ENCODE measurements at regions not wholly inside any gene's neighbourhood (a gene's known extent, or its start where the extent isn't known, plus 50 kb on each side); places are given as distances from the start of the nearest gene placed in this dataset.

GRCh38 chr3:73745526-73746191 is 120.9 kb upstream of the PDZRN3 start:
- Histone ChIP-seq H4K20me1 (ENCODE audit: insufficient read depth, low read depth, low read length) (no peaks in the 10 kb centered on the region), H3K9me3 (ENCODE audit: low read length) (no peaks in the 10 kb centered on the region), H3K36me3 (ENCODE audit: insufficient read depth, low read length) (no peaks in the 10 kb centered on the region)

DNA sequence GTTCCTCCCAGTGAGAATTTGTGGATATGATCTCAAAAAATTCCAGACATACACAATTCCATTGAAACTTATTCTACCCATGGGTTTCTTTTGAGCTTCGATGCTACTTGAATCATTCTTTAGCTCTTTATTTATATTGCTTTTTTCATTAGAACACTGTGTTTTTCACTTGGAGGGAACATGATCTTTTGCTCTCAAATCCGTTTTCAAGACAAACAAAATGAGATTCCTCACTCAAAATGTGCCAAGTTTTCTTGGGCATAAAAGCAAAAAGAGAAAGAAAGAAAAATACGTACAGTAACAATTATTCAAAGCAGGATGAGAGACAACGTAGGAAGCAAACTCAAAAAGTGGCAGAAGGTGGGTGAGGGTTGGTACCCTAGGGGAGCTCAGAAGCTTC is 118.8 kb upstream of the PDZRN3 start:
- Histone ChIP-seq H3K79me2 (ENCODE audit: low read length) (no peaks in the 10 kb centered on the region), H3K9me2 (replicated peaks; ENCODE audit: insufficient read depth, low read length) (0 out of 2 replicates have a peak, but pooled peaks cover 3% of the 10 kb centered on the region), H2AFZ (ENCODE audit: low read length) (no peak overlapping the region), H3K4me1 (ENCODE audit: low read length) (no peaks in the 10 kb centered on the region), H3K4me3 (ENCODE audit: low read length) (no peak overlapping the region), H3K27ac (ENCODE audit: low read length) (no peak overlapping the region), H3K9ac (ENCODE audit: low read length) (no peak overlapping the region), H3K36me3 (ENCODE audit: insufficient read depth, low read length) (no peaks in the 10 kb centered on the region), H3K4me2 (ENCODE audit: low read depth, low read length, poor library complexity, severe bottlenecking) (no peak overlapping the region), H4K20me1 (ENCODE audit: insufficient read depth, low read depth, low read length) (no peaks in the 10 kb centered on the region), H3K27me3 (ENCODE audit: low read length) (no peaks in the 10 kb centered on the region), H3K9me3 (ENCODE audit: low read length) (no peaks in the 10 kb centered on the region)
- DNase-seq = no peak

More at GRCh38 chr3:73745526-73746191, 120.9 kb upstream of the PDZRN3 start:
- no peak for DNase-seq
- 0 out of 2 replicates have a peak, but pooled peaks cover 6% of the 10 kb centered on the region for H3K9me2 ChIP-seq (replicated peaks; ENCODE audit: insufficient read depth, low read length)
- no peak overlapping the region for H2AFZ ChIP-seq (ENCODE audit: low read length)
- no peaks in the 10 kb centered on the region for H3K27me3 ChIP-seq (ENCODE audit: low read length)
- no peak overlapping the region for H3K9ac ChIP-seq (ENCODE audit: low read length)
- H3K27ac ChIP-seq (ENCODE audit: low read length) = no peak overlapping the region
- no peak overlapping the region for H3K4me3 ChIP-seq (ENCODE audit: low read length)
- H3K79me2 ChIP-seq (ENCODE audit: low read length) = no peaks in the 10 kb centered on the region
- no peaks in the 10 kb centered on the region for H3K4me1 ChIP-seq (ENCODE audit: low read length)
- H3K4me2 ChIP-seq (ENCODE audit: low read depth, low read length, poor library complexity, severe bottlenecking) = no peak overlapping the region

DNA sequence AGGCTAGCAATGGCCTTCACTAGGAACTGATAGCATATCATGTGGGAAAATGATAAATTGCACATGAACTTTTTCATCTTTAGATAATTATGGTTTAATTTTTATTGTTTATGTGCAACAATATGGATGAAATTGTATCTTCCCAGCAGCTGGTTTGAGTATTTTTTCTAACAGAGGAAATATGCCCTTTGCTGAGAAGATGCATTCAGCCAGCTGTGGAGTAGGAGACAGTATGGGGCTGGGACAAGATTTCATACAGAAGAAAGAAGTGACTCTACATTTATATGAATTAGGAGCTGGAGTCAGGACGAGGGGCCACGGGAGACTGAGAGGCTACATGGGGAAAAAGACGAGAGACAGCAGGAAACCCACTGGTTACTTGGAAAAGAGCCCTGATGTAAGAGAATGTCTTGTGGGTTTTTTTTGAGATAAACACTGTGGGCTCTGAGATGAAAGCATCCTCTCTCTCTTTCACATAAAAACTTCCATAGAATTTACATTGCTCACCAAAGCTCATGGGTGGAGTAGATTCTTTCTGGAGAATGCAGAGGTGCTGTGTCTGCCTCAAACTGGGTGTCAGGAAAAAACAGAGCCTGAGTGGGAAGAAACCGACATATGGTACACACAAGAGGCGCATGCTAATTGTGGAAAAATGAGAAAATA is 115.2 kb upstream of the PDZRN3 start:
- H4K20me1 ChIP-seq (ENCODE audit: insufficient read depth, low read depth, low read length) = no peaks in the 10 kb centered on the region
- no peaks in the 10 kb centered on the region for H3K9me3 ChIP-seq (ENCODE audit: low read length)
- no peak for DNase-seq
- H3K4me1 ChIP-seq (ENCODE audit: low read length) = no peaks in the 10 kb centered on the region
- no peak overlapping the region for H3K27ac ChIP-seq (ENCODE audit: low read length)
- H3K79me2 ChIP-seq (ENCODE audit: low read length) = no peaks in the 10 kb centered on the region
- no peak overlapping the region for H3K4me3 ChIP-seq (ENCODE audit: low read length)
- no peak overlapping the region for H3K4me2 ChIP-seq (ENCODE audit: low read depth, low read length, poor library complexity, severe bottlenecking)
- no peak overlapping the region for H3K9ac ChIP-seq (ENCODE audit: low read length)
- H3K27me3 ChIP-seq (ENCODE audit: low read length) = no peaks in the 10 kb centered on the region
- H3K36me3 ChIP-seq (ENCODE audit: insufficient read depth, low read length) = no peaks in the 10 kb centered on the region
- no peak overlapping the region for H2AFZ ChIP-seq (ENCODE audit: low read length)
- H3K9me2 ChIP-seq (replicated peaks; ENCODE audit: insufficient read depth, low read length) = no peaks in the 10 kb centered on the region

DNA sequence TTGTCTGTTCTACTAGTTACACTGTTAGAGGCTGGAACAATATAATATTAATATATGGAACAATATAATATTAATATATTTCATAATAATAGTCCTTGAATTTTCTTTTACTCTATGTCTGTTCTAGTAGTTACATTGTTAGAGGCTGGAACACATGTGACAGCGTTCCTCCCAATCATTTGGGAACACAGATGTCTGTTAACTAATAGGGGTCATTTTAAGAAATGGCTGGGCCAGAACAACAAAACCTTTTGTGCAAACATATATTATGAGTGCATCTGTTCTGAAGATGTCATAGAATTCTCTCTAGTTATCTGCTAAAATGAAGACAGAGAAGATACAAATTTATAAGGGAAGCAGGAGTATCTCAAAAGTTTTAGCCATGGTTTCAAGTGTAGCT is 114.0 kb upstream of the PDZRN3 start:
- no peaks in the 10 kb centered on the region for H3K79me2 ChIP-seq (ENCODE audit: low read length)
- H2AFZ ChIP-seq (ENCODE audit: low read length) = no peak overlapping the region
- H4K20me1 ChIP-seq (ENCODE audit: insufficient read depth, low read depth, low read length) = no peaks in the 10 kb centered on the region
- no peaks in the 10 kb centered on the region for H3K9me3 ChIP-seq (ENCODE audit: low read length)
- H3K4me3 ChIP-seq (ENCODE audit: low read length) = no peak overlapping the region
- no peak overlapping the region for H3K4me2 ChIP-seq (ENCODE audit: low read depth, low read length, poor library complexity, severe bottlenecking)
- no peak for DNase-seq
- H3K27ac ChIP-seq (ENCODE audit: low read length) = no peak overlapping the region
- H3K4me1 ChIP-seq (ENCODE audit: low read length) = no peaks in the 10 kb centered on the region
- no peaks in the 10 kb centered on the region for H3K27me3 ChIP-seq (ENCODE audit: low read length)
- no peaks in the 10 kb centered on the region for H3K36me3 ChIP-seq (ENCODE audit: insufficient read depth, low read length)
- no peak overlapping the region for H3K9ac ChIP-seq (ENCODE audit: low read length)
- H3K9me2 ChIP-seq (replicated peaks; ENCODE audit: insufficient read depth, low read length) = no peaks in the 10 kb centered on the region

DNA sequence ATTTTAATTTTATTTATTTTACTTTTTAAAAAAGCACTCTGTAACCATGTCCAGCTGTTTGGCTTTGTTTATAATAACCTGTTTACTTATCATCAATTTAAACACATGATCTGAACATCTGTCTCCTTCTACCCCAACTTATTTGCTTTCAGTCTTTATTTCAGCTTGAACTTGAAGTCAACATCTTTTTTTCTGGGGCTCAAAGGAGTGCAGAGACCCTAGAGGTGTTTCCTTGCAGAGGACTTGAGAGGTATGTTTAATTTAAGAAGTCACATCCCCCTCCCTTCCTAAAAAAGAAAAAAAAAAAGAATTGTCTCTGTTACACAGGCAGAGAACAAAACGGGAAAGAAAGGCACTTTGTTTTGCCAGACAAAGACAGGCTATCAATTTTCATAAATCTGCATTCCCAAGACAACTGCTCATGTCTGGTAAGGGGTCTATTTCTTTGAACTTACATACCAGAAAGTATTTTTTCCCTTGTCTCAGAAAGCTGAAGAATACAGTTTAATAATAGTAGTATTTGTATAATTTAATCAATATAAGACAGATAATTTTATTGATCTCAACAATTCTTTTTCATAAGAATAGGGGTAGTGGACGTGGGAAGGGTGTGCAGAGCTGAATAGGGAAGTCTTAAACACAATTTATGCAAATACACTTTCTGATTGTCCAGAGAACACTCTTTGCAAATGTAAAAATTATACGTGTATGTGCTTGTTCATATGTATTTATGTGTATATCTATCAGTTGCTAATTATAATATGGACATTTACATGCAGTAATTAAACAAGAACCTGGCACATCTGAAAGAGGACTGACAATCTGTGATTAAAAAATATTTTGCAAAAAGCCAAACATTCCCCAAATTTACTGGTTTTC is 109.7 kb upstream of the PDZRN3 start:
- H2AFZ ChIP-seq (ENCODE audit: low read length) = no peak overlapping the region
- no peaks in the 10 kb centered on the region for H3K36me3 ChIP-seq (ENCODE audit: insufficient read depth, low read length)
- no peak overlapping the region for H3K4me2 ChIP-seq (ENCODE audit: low read depth, low read length, poor library complexity, severe bottlenecking)
- no peaks in the 10 kb centered on the region for H3K79me2 ChIP-seq (ENCODE audit: low read length)
- no peak overlapping the region for H3K27ac ChIP-seq (ENCODE audit: low read length)
- H3K27me3 ChIP-seq (ENCODE audit: low read length) = no peaks in the 10 kb centered on the region
- no peak overlapping the region for H3K9ac ChIP-seq (ENCODE audit: low read length)
- H3K9me3 ChIP-seq (ENCODE audit: low read length) = no peaks in the 10 kb centered on the region
- H3K4me1 ChIP-seq (ENCODE audit: low read length) = no peaks in the 10 kb centered on the region
- H3K9me2 ChIP-seq (replicated peaks; ENCODE audit: insufficient read depth, low read length) = no peaks in the 10 kb centered on the region
- DNase-seq = no peak
- H4K20me1 ChIP-seq (ENCODE audit: insufficient read depth, low read depth, low read length) = no peaks in the 10 kb centered on the region
- H3K4me3 ChIP-seq (ENCODE audit: low read length) = no peak overlapping the region

DNA sequence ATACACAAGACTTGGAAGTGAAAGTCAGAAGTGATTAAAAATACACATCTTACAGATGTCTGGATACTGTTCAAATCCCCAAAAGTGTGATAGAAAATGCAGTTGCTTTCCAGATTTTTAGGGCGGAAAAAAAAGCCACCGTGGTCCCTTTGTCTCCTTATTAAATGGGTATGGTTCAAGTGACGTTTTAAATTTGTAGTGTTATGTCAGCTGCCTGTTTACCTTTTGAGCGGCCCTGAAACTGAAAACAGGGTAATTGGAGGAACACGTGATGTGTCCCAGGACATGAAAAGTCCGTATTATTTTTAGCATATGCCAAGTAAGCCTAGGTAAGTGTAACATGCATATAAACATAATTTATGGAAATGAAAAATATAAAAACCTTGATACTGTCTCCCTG is 109.0 kb upstream of the PDZRN3 start:
- Histone ChIP-seq H3K4me1 (ENCODE audit: low read length) (no peaks in the 10 kb centered on the region), H3K9me3 (ENCODE audit: low read length) (no peaks in the 10 kb centered on the region), H2AFZ (ENCODE audit: low read length) (no peak overlapping the region), H3K4me2 (ENCODE audit: low read depth, low read length, poor library complexity, severe bottlenecking) (no peak overlapping the region), H3K4me3 (ENCODE audit: low read length) (no peak overlapping the region), H3K9me2 (replicated peaks; ENCODE audit: insufficient read depth, low read length) (no peaks in the 10 kb centered on the region), H3K27ac (ENCODE audit: low read length) (no peak overlapping the region), H3K27me3 (ENCODE audit: low read length) (no peaks in the 10 kb centered on the region), H3K9ac (ENCODE audit: low read length) (no peak overlapping the region), H3K36me3 (ENCODE audit: insufficient read depth, low read length) (no peaks in the 10 kb centered on the region), H3K79me2 (ENCODE audit: low read length) (no peaks in the 10 kb centered on the region), H4K20me1 (ENCODE audit: insufficient read depth, low read depth, low read length) (no peaks in the 10 kb centered on the region)
- no peak for DNase-seq

DNA sequence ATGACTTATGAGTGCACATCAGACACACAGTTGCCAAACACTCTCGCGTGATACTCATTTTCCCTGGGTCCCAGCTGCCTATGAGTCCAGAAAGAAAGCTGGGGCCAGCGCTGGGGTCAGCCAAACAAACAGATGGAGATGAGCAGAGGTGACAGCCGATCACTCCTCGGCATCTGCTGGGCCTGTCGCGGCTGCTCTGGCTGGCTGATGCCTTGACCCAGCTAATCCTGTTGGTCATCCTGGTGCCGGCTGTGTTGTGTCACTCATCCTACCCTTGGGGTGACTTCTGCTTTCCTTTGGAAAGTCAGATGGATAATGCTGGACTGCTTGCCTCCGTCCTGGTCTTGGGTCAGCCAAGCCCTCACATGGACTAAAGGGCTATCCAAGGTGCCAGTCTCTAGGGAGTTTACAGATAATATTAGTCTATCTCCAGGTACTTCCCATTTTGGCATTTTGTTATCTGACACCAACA is 105.3 kb upstream of the PDZRN3 start:
- H3K4me3 ChIP-seq (ENCODE audit: low read length) = no peak overlapping the region
- H3K36me3 ChIP-seq (ENCODE audit: insufficient read depth, low read length) = no peaks in the 10 kb centered on the region
- no peaks in the 10 kb centered on the region for H3K9me3 ChIP-seq (ENCODE audit: low read length)
- no peak overlapping the region for H2AFZ ChIP-seq (ENCODE audit: low read length)
- H3K9ac ChIP-seq (ENCODE audit: low read length) = no peak overlapping the region
- H3K4me2 ChIP-seq (ENCODE audit: low read depth, low read length, poor library complexity, severe bottlenecking) = no peak overlapping the region
- H3K27me3 ChIP-seq (ENCODE audit: low read length) = no peaks in the 10 kb centered on the region
- H3K79me2 ChIP-seq (ENCODE audit: low read length) = no peaks in the 10 kb centered on the region
- no peaks in the 10 kb centered on the region for H3K4me1 ChIP-seq (ENCODE audit: low read length)
- no peak overlapping the region for H3K27ac ChIP-seq (ENCODE audit: low read length)
- DNase-seq = no peak
- H3K9me2 ChIP-seq (replicated peaks; ENCODE audit: insufficient read depth, low read length) = no peaks in the 10 kb centered on the region
- H4K20me1 ChIP-seq (ENCODE audit: insufficient read depth, low read depth, low read length) = no peaks in the 10 kb centered on the region

GRCh38 chr3:73727854-73728253 is 103.1 kb upstream of the PDZRN3 start:
- no peaks in the 10 kb centered on the region for H4K20me1 ChIP-seq (ENCODE audit: insufficient read depth, low read depth, low read length)
- H3K9ac ChIP-seq (ENCODE audit: low read length) = no peak overlapping the region
- H3K36me3 ChIP-seq (ENCODE audit: insufficient read depth, low read length) = no peaks in the 10 kb centered on the region
- H3K9me3 ChIP-seq (ENCODE audit: low read length) = no peaks in the 10 kb centered on the region
- H2AFZ ChIP-seq (ENCODE audit: low read length) = no peak overlapping the region
- H3K4me3 ChIP-seq (ENCODE audit: low read length) = no peak overlapping the region
- no peaks in the 10 kb centered on the region for H3K9me2 ChIP-seq (replicated peaks; ENCODE audit: insufficient read depth, low read length)
- no peak overlapping the region for H3K27ac ChIP-seq (ENCODE audit: low read length)
- DNase-seq = no peak
- H3K4me2 ChIP-seq (ENCODE audit: low read depth, low read length, poor library complexity, severe bottlenecking) = no peak overlapping the region
- no peaks in the 10 kb centered on the region for H3K27me3 ChIP-seq (ENCODE audit: low read length)
- no peaks in the 10 kb centered on the region for H3K4me1 ChIP-seq (ENCODE audit: low read length)
- H3K79me2 ChIP-seq (ENCODE audit: low read length) = no peaks in the 10 kb centered on the region
